ENCODE measurements at regions not wholly inside any gene's neighbourhood (a gene's known extent, or its start where the extent isn't known, plus 50 kb on each side); places are given as distances from the start of the nearest gene placed in this dataset.
"Not testable (repeated sequence)": the region's sequence is repeated elsewhere in the genome, so short reads cannot be mapped to it uniquely, and the experiment has no call there.

DNA sequence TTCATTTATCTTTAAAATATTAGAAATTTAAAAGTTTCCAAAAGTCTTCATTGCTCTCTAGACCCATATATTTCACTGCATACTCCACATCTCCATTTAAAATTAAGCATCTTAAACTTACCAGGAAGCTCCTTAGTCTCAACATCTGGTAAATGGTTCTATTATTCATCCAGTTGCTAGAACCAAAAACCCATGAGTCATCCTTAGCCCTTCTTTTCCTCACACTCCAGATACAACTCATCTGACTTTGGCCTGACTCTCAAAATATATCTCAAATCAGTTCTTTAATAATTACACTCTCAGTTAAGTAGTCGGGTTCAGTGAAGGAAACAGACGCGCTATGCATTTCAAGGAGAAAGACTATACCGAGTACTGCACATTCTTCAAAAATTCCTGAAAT lies 110.2 kb upstream of the COX7C start:
- TF ChIP-seq CTCF (IDR thresholded peaks at IDR 0.05), result no peak
- Mint-ChIP-seq H3K27ac (no peak overlapping the region), H3K9me3 (peaks cover 13% of the 10 kb centered on the region), H3K36me3 (ENCODE audit: low read depth) (no peaks in the 10 kb centered on the region), H3K4me1 (no peaks in the 10 kb centered on the region), H3K4me3 (no peak overlapping the region), H3K27me3 (ENCODE audit: low read depth, poor library complexity) (no peaks in the 10 kb centered on the region)
- no peak for DNase-seq

GRCh38 chr5:86510330-86510915 lies 107.3 kb upstream of the COX7C start:
- not testable (repeated sequence) for H3K4me3 Mint-ChIP-seq; H3K27me3 Mint-ChIP-seq (ENCODE audit: low read depth, poor library complexity); H3K36me3 Mint-ChIP-seq (ENCODE audit: low read depth); DNase-seq; H3K27ac Mint-ChIP-seq; H3K4me1 Mint-ChIP-seq
- H3K9me3 Mint-ChIP-seq, result peaks cover 13% of the 10 kb centered on the region

- Mint-ChIP-seq H3K9me3 (no peaks in the 10 kb centered on the region), H3K4me1 (no peaks in the 10 kb centered on the region), H3K4me3 (no peak overlapping the region), H3K27me3 (ENCODE audit: low read depth, poor library complexity) (peaks cover 7% of the 10 kb centered on the region), H3K27ac (no peak overlapping the region), H3K36me3 (ENCODE audit: low read depth) (no peaks in the 10 kb centered on the region)
- DNase-seq, result no peak
- no peak for TF ChIP-seq CTCF (IDR thresholded peaks at IDR 0.05)
Observed at GRCh38 chr5:86523718-86524117, 94.0 kb upstream of the COX7C start.

DNA sequence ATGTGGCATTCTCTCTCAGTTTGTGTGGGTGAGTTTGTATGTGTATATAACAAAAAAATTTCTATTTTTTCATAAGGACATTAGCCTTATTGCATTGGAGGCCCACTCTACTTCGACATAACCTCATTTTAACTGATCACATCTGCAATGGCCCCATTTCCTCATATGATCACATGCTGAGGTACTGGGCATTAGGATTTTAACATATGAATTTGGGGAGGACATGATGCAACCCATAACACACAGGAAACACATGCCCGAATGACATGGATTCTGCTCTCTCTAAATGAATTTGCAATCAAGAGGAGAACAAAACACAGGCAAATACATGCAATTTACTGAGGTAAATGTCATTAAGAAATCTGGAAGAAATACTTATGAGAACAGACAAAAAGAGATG lies 92.1 kb upstream of the COX7C start:
- TF ChIP-seq CTCF (IDR thresholded peaks at IDR 0.05), result no peak
- Mint-ChIP-seq H3K27me3 (ENCODE audit: low read depth, poor library complexity) (peaks cover 7% of the 10 kb centered on the region), H3K4me3 (no peak overlapping the region), H3K9me3 (no peaks in the 10 kb centered on the region), H3K4me1 (no peaks in the 10 kb centered on the region), H3K36me3 (ENCODE audit: low read depth) (no peaks in the 10 kb centered on the region), H3K27ac (no peak overlapping the region)
- no peak for DNase-seq

- H3K9me3 Mint-ChIP-seq, result no peaks in the 10 kb centered on the region
- no peak overlapping the region for H3K4me3 Mint-ChIP-seq
- H3K4me1 Mint-ChIP-seq, result no peaks in the 10 kb centered on the region
- no peak for DNase-seq
- peaks cover 7% of the 10 kb centered on the region for H3K27me3 Mint-ChIP-seq (ENCODE audit: low read depth, poor library complexity)
- H3K27ac Mint-ChIP-seq, result no peak overlapping the region
- no peak for TF ChIP-seq CTCF (IDR thresholded peaks at IDR 0.05)
- no peaks in the 10 kb centered on the region for H3K36me3 Mint-ChIP-seq (ENCODE audit: low read depth)
Observed at GRCh38 chr5:86526811-86527348, 90.9 kb upstream of the COX7C start.

DNA sequence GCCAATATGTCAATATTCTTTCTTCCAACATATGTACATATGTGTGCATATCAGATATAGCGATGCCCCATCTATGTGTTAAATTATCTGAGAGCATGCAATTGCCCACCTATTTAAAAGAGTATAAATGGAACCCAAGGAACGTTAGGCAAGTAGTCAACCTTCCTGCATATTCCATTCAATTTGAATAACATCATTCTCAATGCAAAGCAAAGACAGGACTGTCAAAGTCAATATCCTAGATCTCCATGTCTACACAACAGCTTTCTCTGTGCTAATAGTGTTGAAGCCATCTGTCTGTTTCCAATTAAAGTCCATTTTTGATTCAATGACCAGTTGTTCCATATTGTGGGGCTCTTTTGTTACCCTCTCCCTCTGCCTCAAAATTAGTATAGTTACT lies 85.3 kb upstream of the COX7C start:
- no peak for TF ChIP-seq CTCF (IDR thresholded peaks at IDR 0.05)
- no peaks in the 10 kb centered on the region for H3K27me3 Mint-ChIP-seq (ENCODE audit: low read depth, poor library complexity)
- no peaks in the 10 kb centered on the region for H3K4me1 Mint-ChIP-seq
- H3K9me3 Mint-ChIP-seq, result no peaks in the 10 kb centered on the region
- no peak overlapping the region for H3K27ac Mint-ChIP-seq
- no peak overlapping the region for H3K4me3 Mint-ChIP-seq
- DNase-seq, result no peak
- no peaks in the 10 kb centered on the region for H3K36me3 Mint-ChIP-seq (ENCODE audit: low read depth)
